Lower lobe of right lung (tissue), 2 donors: ENCODE measurements at regions not wholly inside any gene's neighbourhood (a gene's known extent, or its start where the extent isn't known, plus 50 kb on each side); places are given as distances from the start of the nearest gene placed in this dataset.

Source experiments
- ATAC-seq, 2 donors: fragments of 200-7000 bp; cut with Tn5 transposase; one replicate each; pipeline ENCODE4 v1.9.1; 2020 to 2022; ENCODE audit warnings: mild to moderate bottlenecking in 2 of 2, moderate library complexity in 2 of 2
- DNase-seq: peaks from one replicate; pipeline ENCODE4 v3.0.0-alpha.2; 2020
- H3K27ac ChIP-seq: fragments of 200-600 bp; one replicate; pipeline ENCODE4 v1.8.0; 2022
- H3K27me3 ChIP-seq: fragments of 200-600 bp; one replicate; pipeline ENCODE4 v1.8.0; 2022; ENCODE audit warnings: low read depth
- H3K36me3 ChIP-seq: fragments of 200-600 bp; one replicate; pipeline ENCODE4 v1.8.0; 2022; ENCODE audit warnings: mild to moderate bottlenecking
- H3K4me1 ChIP-seq: fragments of 200-600 bp; one replicate; pipeline ENCODE4 v1.8.0; 2022
- H3K4me3 ChIP-seq: fragments of 200-600 bp; one replicate; pipeline ENCODE4 v1.8.0; 2022; ENCODE audit warnings: mild to moderate bottlenecking
- H3K9me3 ChIP-seq: fragments of 200-600 bp; one replicate; pipeline ENCODE4 v1.8.0; 2022
- CTCF ChIP-seq: fragments of 200-600 bp; IDR thresholded peaks from one replicate; pipeline ENCODE4 v1.8.0; 2022; ENCODE audit warnings: antibody characterized with exemption, mild to moderate bottlenecking
- intact Hi-C: fragments of 100-400 bp; cut with DNase I; formaldehyde crosslinking; loops from one replicate; pipeline ENCODE4 v1.11.0; 2022
- donor health status: DM: no; HTN: yes; CAD: no; lungs with severe emphysema.

DNA sequence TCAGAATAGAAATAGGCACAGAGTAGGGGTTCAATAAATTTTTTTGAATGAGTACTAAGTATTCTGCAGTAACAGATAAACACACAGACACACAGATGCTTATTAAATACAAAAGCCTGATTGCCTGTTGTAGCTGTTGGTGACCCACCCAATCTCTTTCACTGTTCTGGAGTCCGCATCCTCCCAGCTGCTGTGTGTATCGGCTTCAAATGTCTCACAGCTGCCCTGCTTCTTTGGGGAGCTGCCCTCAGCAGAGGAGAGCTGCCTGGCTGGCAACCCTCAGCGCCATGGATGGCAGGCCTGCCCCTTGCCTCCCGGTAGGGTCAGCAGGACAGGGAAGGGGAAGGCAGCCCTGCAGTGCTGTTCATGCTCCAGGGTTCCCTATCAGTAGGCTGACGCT lies 50.5 kb upstream of the PRNP start:
- ATAC-seq (no peak), DNase-seq (no peak)
- no peak overlapping the region for H3K4me3 ChIP-seq
- H3K4me1 ChIP-seq: peaks cover 4% of the 10 kb centered on the region
- intact Hi-C loops: no loop called here
- TF ChIP-seq CTCF: no peak
- no peaks in the 10 kb centered on the region for H3K36me3 ChIP-seq
- no peak overlapping the region for H3K27ac ChIP-seq
- H3K27me3 ChIP-seq: no peaks in the 10 kb centered on the region
- H3K9me3 ChIP-seq: no peaks in the 10 kb centered on the region

GRCh38 chr20:4635342-4635741 lies 50.9 kb upstream of the PRNP start:
- Histone ChIP-seq H3K9me3 (no peaks in the 10 kb centered on the region), H3K4me1 (peaks cover 4% of the 10 kb centered on the region), H3K27ac (no peak overlapping the region), H3K4me3 (no peak overlapping the region), H3K36me3 (no peaks in the 10 kb centered on the region), H3K27me3 (no peaks in the 10 kb centered on the region)
- ATAC-seq: no peak
- intact Hi-C loops: no loop called here
- no peak for TF ChIP-seq CTCF
- DNase-seq: no peak

DNA sequence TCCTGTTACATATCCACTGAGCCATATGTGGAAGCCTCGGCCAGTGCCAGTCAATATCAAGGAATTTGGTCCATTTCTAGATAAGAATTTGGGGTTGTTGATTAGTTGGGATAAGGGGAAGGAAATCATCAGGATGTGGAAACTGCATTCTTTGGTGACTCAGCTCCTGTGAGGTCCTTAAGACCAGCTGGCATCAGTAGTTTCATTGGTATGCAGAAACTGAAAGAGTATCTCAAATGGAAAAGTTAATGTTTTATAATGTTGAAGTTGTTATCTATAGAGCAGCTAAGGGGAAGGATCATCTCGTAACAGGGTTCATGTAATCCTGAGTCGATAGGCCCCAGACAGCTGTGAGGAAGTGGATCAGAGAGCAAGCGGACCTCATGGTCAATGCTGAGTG lies 52.5 kb upstream of the PRNP start:
- Histone ChIP-seq H3K9me3 (no peaks in the 10 kb centered on the region), H3K4me3 (no peak overlapping the region), H3K36me3 (no peaks in the 10 kb centered on the region), H3K4me1 (peaks cover 4% of the 10 kb centered on the region), H3K27ac (no peak overlapping the region), H3K27me3 (no peaks in the 10 kb centered on the region)
- ATAC-seq: peak; percentile 52 to 63
- DNase-seq: no peak
- TF ChIP-seq CTCF: no peak
- intact Hi-C loops: no loop called here

DNA sequence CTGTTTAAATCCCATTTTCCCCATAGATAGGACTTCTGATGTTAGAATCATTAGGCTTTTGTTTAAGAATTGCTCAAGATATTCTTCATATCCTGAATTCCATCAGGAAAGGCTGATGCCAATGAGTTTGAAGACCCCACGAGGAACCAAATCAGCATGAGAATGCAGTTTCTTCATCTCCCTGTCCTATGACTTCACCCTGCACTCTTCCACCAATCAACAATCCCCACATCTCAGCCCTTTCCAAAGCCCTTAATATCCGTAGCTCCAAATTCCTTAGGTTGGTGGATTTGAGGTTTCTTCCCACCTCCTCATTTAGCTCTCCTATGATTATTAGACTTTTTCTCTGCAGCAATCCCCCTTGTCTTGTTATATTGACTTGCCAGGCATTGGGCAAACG lies 52.9 kb upstream of the PRNP start:
- intact Hi-C loops: no loop called here
- H3K9me3 ChIP-seq: no peaks in the 10 kb centered on the region
- H3K36me3 ChIP-seq: no peaks in the 10 kb centered on the region
- peaks cover 4% of the 10 kb centered on the region for H3K4me1 ChIP-seq
- TF ChIP-seq CTCF: no peak
- no peaks in the 10 kb centered on the region for H3K27me3 ChIP-seq
- DNase-seq (no peak), ATAC-seq (no peak)
- H3K4me3 ChIP-seq: no peak overlapping the region
- H3K27ac ChIP-seq: no peak overlapping the region

DNA sequence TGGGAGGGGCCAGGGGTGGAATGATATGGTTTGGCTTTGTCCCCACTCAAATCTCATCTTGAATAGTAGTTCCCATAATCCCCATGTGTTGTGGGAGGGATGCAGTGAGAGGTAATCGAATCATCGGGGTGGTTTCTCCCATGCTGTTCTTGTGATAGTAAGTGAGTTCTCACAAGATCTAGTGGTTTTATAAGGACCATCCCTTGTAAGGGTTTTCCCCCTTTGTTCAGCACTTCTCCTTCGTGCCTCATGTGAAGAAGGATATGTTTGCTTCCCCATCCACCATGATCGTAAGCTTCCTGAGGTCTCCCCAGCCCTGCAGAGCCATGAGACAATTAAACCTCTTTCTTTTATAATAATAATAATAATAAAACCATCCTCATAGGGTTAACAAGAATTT lies 53.4 kb upstream of the PRNP start:
- intact Hi-C loops: no loop called here
- Histone ChIP-seq H3K27ac (no peak overlapping the region), H3K27me3 (no peaks in the 10 kb centered on the region), H3K4me3 (no peak overlapping the region), H3K9me3 (no peaks in the 10 kb centered on the region), H3K4me1 (peaks cover 4% of the 10 kb centered on the region), H3K36me3 (no peaks in the 10 kb centered on the region)
- ATAC-seq: no peak
- no peak for DNase-seq
- TF ChIP-seq CTCF: no peak

GRCh38 chr20:4626228-4626627 lies 60.0 kb upstream of the PRNP start:
- Histone ChIP-seq H3K4me1 (no peaks in the 10 kb centered on the region), H3K9me3 (no peaks in the 10 kb centered on the region), H3K27me3 (no peaks in the 10 kb centered on the region), H3K27ac (no peak overlapping the region), H3K4me3 (no peak overlapping the region), H3K36me3 (no peaks in the 10 kb centered on the region)
- intact Hi-C loops: no loop called here
- no peak for TF ChIP-seq CTCF
- DNase-seq (no peak), ATAC-seq (no peak)
